NB4 (cell line): ENCODE measurements at regions not wholly inside any gene's neighbourhood (a gene's known extent, or its start where the extent isn't known, plus 50 kb on each side); places are given as distances from the start of the nearest gene placed in this dataset.

ENCODE experiments used
- CTCF ChIP-seq: IDR thresholded peaks from one replicate; pipeline ENCODE4 v1.5.1; 2012; ENCODE audit warnings: low read depth, low read length
- MYC ChIP-seq: IDR thresholded peaks from 2 replicates; pipeline ENCODE4 v1.6.1; 2011; ENCODE audit warnings: low read depth, low read length
- POLR2A ChIP-seq: IDR thresholded peaks from 2 replicates; pipeline ENCODE4 v1.6.1; 2011; ENCODE audit warnings: mild to moderate bottlenecking; ENCODE audit not compliant: insufficient read length; ENCODE audit errors: extremely low read depth

- TF ChIP-seq CTCF (no peak), POLR2A (no peak), MYC (no peak)
Measured at GRCh38 chr9:99694393-99694792, 127.3 kb upstream of the NR4A3 start.
